ENCODE measurements at regions not wholly inside any gene's neighbourhood (a gene's known extent, or its start where the extent isn't known, plus 50 kb on each side); places are given as distances from the start of the nearest gene placed in this dataset.

DNA sequence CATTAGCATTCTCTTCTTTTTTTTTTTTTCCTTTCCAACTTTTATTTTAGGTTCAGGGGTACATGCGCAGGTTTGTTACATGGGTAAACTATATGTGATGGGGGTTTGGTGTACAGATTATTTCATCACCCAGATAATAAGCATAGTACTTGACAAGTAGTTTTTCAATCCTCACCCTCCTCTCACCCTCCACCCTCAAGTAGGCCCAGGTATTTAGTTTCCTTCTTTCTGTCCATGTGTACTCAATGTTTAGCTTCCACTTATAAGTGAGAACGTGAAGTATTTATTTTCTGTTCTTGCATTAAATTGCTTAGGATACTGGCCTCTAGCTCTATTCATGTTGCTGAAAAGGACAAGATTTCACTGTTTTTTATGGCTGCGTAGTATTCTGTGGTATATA, 140.8 kb upstream of the PGRMC2 start:
- TF ChIP-seq, protein P1, sequence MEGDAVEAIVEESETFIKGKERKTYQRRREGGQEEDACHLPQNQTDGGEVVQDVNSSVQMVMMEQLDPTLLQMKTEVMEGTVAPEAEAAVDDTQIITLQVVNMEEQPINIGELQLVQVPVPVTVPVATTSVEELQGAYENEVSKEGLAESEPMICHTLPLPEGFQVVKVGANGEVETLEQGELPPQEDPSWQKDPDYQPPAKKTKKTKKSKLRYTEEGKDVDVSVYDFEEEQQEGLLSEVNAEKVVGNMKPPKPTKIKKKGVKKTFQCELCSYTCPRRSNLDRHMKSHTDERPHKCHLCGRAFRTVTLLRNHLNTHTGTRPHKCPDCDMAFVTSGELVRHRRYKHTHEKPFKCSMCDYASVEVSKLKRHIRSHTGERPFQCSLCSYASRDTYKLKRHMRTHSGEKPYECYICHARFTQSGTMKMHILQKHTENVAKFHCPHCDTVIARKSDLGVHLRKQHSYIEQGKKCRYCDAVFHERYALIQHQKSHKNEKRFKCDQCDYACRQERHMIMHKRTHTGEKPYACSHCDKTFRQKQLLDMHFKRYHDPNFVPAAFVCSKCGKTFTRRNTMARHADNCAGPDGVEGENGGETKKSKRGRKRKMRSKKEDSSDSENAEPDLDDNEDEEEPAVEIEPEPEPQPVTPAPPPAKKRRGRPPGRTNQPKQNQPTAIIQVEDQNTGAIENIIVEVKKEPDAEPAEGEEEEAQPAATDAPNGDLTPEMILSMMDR (IDR thresholded peaks at IDR 0.05), result no peak
- no peak for TF ChIP-seq POLR2A (IDR thresholded peaks at IDR 0.05)

Measured in esophagus squamous epithelium (tissue), 4 donors.